NB4 (cell line): ENCODE measurements at regions not wholly inside any gene's neighbourhood (a gene's known extent, or its start where the extent isn't known, plus 50 kb on each side); places are given as distances from the start of the nearest gene placed in this dataset.

ENCODE experiments used
- MYC ChIP-seq: IDR thresholded peaks from 2 replicates; pipeline ENCODE4 v1.6.1; 2011; ENCODE audit warnings: low read depth, low read length
- POLR2A ChIP-seq: IDR thresholded peaks from 2 replicates; pipeline ENCODE4 v1.6.1; 2011; ENCODE audit warnings: mild to moderate bottlenecking; ENCODE audit not compliant: insufficient read length; ENCODE audit errors: extremely low read depth
- TF ChIP-seq, protein P1 (sequence below): IDR thresholded peaks from one replicate; pipeline ENCODE4 v1.5.1; 2012; ENCODE audit warnings: low read depth, low read length
- TF ChIP-seq, protein P2 (sequence below): IDR thresholded peaks from 2 replicates; pipeline ENCODE4 v1.6.1; 2011; ENCODE audit warnings: low read depth, low read length

DNA sequence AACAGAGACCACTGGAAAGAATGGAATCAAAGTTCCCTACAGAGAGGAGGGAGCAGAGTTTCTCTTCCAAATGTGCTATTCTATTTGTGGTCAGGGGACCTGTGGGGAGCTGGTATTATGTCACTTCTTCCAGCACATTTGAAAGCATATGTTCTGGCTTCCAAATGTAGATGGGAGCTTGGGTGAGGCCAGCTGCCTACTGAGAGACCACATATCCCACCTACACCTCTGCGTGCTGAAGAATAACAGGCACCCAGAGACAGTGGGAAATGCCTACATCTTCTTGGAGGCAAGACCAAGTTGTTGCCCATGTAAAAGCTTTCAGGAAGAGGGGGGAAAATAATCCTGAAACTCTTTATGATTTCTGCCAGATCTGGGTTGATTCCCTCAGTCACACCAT is 286.8 kb upstream of the UMPS start:
- TF ChIP-seq, protein P1, sequence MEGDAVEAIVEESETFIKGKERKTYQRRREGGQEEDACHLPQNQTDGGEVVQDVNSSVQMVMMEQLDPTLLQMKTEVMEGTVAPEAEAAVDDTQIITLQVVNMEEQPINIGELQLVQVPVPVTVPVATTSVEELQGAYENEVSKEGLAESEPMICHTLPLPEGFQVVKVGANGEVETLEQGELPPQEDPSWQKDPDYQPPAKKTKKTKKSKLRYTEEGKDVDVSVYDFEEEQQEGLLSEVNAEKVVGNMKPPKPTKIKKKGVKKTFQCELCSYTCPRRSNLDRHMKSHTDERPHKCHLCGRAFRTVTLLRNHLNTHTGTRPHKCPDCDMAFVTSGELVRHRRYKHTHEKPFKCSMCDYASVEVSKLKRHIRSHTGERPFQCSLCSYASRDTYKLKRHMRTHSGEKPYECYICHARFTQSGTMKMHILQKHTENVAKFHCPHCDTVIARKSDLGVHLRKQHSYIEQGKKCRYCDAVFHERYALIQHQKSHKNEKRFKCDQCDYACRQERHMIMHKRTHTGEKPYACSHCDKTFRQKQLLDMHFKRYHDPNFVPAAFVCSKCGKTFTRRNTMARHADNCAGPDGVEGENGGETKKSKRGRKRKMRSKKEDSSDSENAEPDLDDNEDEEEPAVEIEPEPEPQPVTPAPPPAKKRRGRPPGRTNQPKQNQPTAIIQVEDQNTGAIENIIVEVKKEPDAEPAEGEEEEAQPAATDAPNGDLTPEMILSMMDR = no peak
- TF ChIP-seq POLR2A (no peak), MYC (no peak)
- TF ChIP-seq, protein P2, sequence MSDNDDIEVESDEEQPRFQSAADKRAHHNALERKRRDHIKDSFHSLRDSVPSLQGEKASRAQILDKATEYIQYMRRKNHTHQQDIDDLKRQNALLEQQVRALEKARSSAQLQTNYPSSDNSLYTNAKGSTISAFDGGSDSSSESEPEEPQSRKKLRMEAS = no peak
